ENCODE measurements at regions not wholly inside any gene's neighbourhood (a gene's known extent, or its start where the extent isn't known, plus 50 kb on each side); places are given as distances from the start of the nearest gene placed in this dataset.

- intact Hi-C loops (cut with DNase I): no loop called here
These were observed 666.6 kb upstream of the UBE2E2 start for GRCh38 chr3:22536541-22536940.

GRCh38 chr3:22537560-22537959 is 665.6 kb upstream of the UBE2E2 start:
- no peak for DNase-seq
- intact Hi-C loops (cut with DNase I): no loop called here
- TF ChIP-seq CTCF (IDR thresholded peaks at IDR 0.05) (no peak), POLR2A (IDR thresholded peaks at IDR 0.05) (no peak), EP300 (IDR thresholded peaks at IDR 0.05) (no peak), POLR2AphosphoS5 (IDR thresholded peaks at IDR 0.05) (no peak)
- no peaks in the 10 kb centered on the region for H3K4me1 ChIP-seq
- H3K27ac ChIP-seq: no peak overlapping the region
- 36 to 66% methylated on average over 1 of the region's 1 CpG for WGBS, 2 donors
- H3K27me3 ChIP-seq: no peaks in the 10 kb centered on the region
- no peak overlapping the region for H3K4me3 ChIP-seq
- H3K36me3 ChIP-seq: no peaks in the 10 kb centered on the region
- no peaks in the 10 kb centered on the region for H3K9me3 ChIP-seq

More at GRCh38 chr3:22536541-22536940, 666.6 kb upstream of the UBE2E2 start:
- Histone ChIP-seq H3K27ac (no peak overlapping the region), H3K36me3 (no peaks in the 10 kb centered on the region), H3K4me1 (no peaks in the 10 kb centered on the region), H3K9me3 (no peaks in the 10 kb centered on the region), H3K4me3 (no peak overlapping the region), H3K27me3 (no peaks in the 10 kb centered on the region)
- 62 to 78% methylated on average over 1 of the region's 1 CpG for WGBS, 2 donors
- DNase-seq: no peak
- no peak for TF ChIP-seq CTCF (IDR thresholded peaks at IDR 0.05)
- TF ChIP-seq EP300 (IDR thresholded peaks at IDR 0.05): no peak
- TF ChIP-seq POLR2A (IDR thresholded peaks at IDR 0.05): no peak
- TF ChIP-seq POLR2AphosphoS5 (IDR thresholded peaks at IDR 0.05): no peak

- intact Hi-C loops (cut with DNase I): no loop called here
These were observed 660.8 kb upstream of the UBE2E2 start for GRCh38 chr3:22542311-22542710.

GRCh38 chr3:22555753-22556435 is 647.2 kb upstream of the UBE2E2 start:
- TF ChIP-seq EP300 (IDR thresholded peaks at IDR 0.05): no peak
- no peak for TF ChIP-seq CTCF (IDR thresholded peaks at IDR 0.05)
- TF ChIP-seq POLR2AphosphoS5 (IDR thresholded peaks at IDR 0.05): no peak
- no peak for TF ChIP-seq POLR2A (IDR thresholded peaks at IDR 0.05)
- WGBS, 2 donors: 62 to 63% methylated on average over 5 of the region's 5 CpGs
- DNase-seq: no peak
- Histone ChIP-seq H3K4me3 (no peak overlapping the region), H3K4me1 (no peaks in the 10 kb centered on the region), H3K9me3 (no peaks in the 10 kb centered on the region), H3K27me3 (no peaks in the 10 kb centered on the region), H3K36me3 (no peaks in the 10 kb centered on the region), H3K27ac (no peak overlapping the region)
- intact Hi-C loops (cut with DNase I): no loop called here

More at GRCh38 chr3:22542311-22542710, 660.8 kb upstream of the UBE2E2 start:
- 83 to 89% methylated on average over 2 of the region's 2 CpGs for WGBS, 2 donors
- no peak overlapping the region for H3K4me3 ChIP-seq
- H3K27ac ChIP-seq: no peak overlapping the region
- TF ChIP-seq POLR2A (IDR thresholded peaks at IDR 0.05) (no peak), POLR2AphosphoS5 (IDR thresholded peaks at IDR 0.05) (no peak), CTCF (IDR thresholded peaks at IDR 0.05) (no peak), EP300 (IDR thresholded peaks at IDR 0.05) (no peak)
- no peaks in the 10 kb centered on the region for H3K36me3 ChIP-seq
- no peaks in the 10 kb centered on the region for H3K4me1 ChIP-seq
- H3K9me3 ChIP-seq: no peaks in the 10 kb centered on the region
- H3K27me3 ChIP-seq: no peaks in the 10 kb centered on the region
- DNase-seq: no peak

GRCh38 chr3:22565393-22565792 is 637.7 kb upstream of the UBE2E2 start:
- Histone ChIP-seq H3K36me3 (no peaks in the 10 kb centered on the region), H3K4me3 (no peak overlapping the region), H3K9me3 (no peaks in the 10 kb centered on the region), H3K27ac (no peak overlapping the region), H3K4me1 (no peaks in the 10 kb centered on the region), H3K27me3 (no peaks in the 10 kb centered on the region)
- TF ChIP-seq POLR2A (IDR thresholded peaks at IDR 0.05): no peak
- TF ChIP-seq EP300 (IDR thresholded peaks at IDR 0.05): no peak
- no peak for TF ChIP-seq POLR2AphosphoS5 (IDR thresholded peaks at IDR 0.05)
- TF ChIP-seq CTCF (IDR thresholded peaks at IDR 0.05): no peak
- intact Hi-C loops (cut with DNase I): loop anchor here (2.0 kb wide), 1 partner anchor 395 kb away; no protein-coding TSS in a partner anchor
- no peak for DNase-seq
